DND-41 (cell line): ENCODE measurements at regions not wholly inside any gene's neighbourhood (a gene's known extent, or its start where the extent isn't known, plus 50 kb on each side); places are given as distances from the start of the nearest gene placed in this dataset.

Source experiments
- EZH2 ChIP-seq: IDR thresholded peaks from 3 replicates; pipeline ENCODE4 v1.6.1; 2012; ENCODE audit warnings: borderline replicate concordance, low read depth, mild to moderate bottlenecking, moderate library complexity, low read length, inconsistent platforms; ENCODE audit not compliant: severe bottlenecking
- TF ChIP-seq, protein P1 (sequence below): IDR thresholded peaks from 2 replicates; pipeline ENCODE4 v1.5.1; 2012; ENCODE audit warnings: borderline replicate concordance, low read length, moderate library complexity, mild to moderate bottlenecking; ENCODE audit not compliant: poor library complexity, severe bottlenecking; ENCODE audit errors: extremely low read depth

DNA sequence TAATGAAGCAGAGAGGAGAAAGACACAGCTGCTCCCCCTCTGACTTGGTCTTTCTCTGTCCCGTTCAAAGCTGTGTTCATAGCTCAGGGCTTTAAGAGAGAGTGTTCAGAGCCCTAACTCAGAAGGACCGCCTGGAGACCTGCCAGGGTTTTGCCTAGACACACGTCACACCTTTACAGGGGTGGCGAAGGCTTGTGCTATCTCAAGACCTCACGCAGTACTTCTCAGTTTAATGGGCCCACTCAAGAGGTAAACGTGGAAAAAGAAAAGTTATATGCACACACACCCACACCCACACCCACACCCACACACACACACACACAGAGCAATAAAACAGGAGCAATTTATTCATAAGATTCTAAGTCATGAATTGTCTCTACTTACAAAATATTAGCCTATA, 374.3 kb downstream of the C12orf75 start:
- TF ChIP-seq, protein P1, sequence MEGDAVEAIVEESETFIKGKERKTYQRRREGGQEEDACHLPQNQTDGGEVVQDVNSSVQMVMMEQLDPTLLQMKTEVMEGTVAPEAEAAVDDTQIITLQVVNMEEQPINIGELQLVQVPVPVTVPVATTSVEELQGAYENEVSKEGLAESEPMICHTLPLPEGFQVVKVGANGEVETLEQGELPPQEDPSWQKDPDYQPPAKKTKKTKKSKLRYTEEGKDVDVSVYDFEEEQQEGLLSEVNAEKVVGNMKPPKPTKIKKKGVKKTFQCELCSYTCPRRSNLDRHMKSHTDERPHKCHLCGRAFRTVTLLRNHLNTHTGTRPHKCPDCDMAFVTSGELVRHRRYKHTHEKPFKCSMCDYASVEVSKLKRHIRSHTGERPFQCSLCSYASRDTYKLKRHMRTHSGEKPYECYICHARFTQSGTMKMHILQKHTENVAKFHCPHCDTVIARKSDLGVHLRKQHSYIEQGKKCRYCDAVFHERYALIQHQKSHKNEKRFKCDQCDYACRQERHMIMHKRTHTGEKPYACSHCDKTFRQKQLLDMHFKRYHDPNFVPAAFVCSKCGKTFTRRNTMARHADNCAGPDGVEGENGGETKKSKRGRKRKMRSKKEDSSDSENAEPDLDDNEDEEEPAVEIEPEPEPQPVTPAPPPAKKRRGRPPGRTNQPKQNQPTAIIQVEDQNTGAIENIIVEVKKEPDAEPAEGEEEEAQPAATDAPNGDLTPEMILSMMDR, result no peak
- TF ChIP-seq EZH2, result no peak
